Right cardiac atrium (tissue), 5 donors: ENCODE measurements at regions not wholly inside any gene's neighbourhood (a gene's known extent, or its start where the extent isn't known, plus 50 kb on each side); places are given as distances from the start of the nearest gene placed in this dataset.

Experiments
- ATAC-seq, 2 donors: fragments of 200-7000 bp; cut with Tn5 transposase; one replicate each; pipeline versions ENCODE4 v1.8.0 to v1.9.1; 2020; ENCODE audit warnings: moderate library complexity in 2 of 2, mild to moderate bottlenecking in 1 of 2
- DNase-seq, 3 donors: peaks; one replicate each; pipeline ENCODE4 v3.0.0-alpha.2; 2020
- H3K27ac ChIP-seq: one replicate; pipeline ENCODE4 v1.5.1; 2013; ENCODE audit warnings: mild to moderate bottlenecking, low read length, control low read depth, moderate library complexity
- H3K27me3 ChIP-seq: one replicate; pipeline ENCODE4 v1.6.1; 2013; ENCODE audit not compliant: control insufficient read depth, insufficient read depth
- H3K4me1 ChIP-seq: one replicate; pipeline ENCODE4 v1.6.1; 2013; ENCODE audit warnings: low read length; ENCODE audit not compliant: control insufficient read depth, insufficient read depth
- H3K4me3 ChIP-seq: one replicate; pipeline ENCODE4 v1.5.1; 2013; ENCODE audit warnings: low read length, control low read depth
- H3K9me3 ChIP-seq: one replicate; pipeline ENCODE4 v1.6.1; 2013; ENCODE audit warnings: low read length; ENCODE audit not compliant: control insufficient read depth
- WGBS: extraction: QIAGEN DNeasy Blood & Tissue Kit; methylation state at CpG from one replicate; pipeline ENCODE4 v1.1.7; 2013; 5-methylcytosine and 5-hydroxymethylcytosine counted together
- intact Hi-C, 4 donors: fragments of 100-400 bp; cut with DNase I; formaldehyde crosslinking; loops; one replicate each; pipeline versions ENCODE4 v1.11.0 to v1.14.0; 2022 to 2023
- donor health status: healthy with polysubstance abuse.
- donor health status: DM: no; HTN: yes; CAD: no.
- donor health status: DM: no; HTN: no; CAD: no.
- donor health status: DM: no; HTN: yes; CAD: no; lungs with severe emphysema.
- donor health status: DM: yes; HTN: yes; CAD: no.

DNA sequence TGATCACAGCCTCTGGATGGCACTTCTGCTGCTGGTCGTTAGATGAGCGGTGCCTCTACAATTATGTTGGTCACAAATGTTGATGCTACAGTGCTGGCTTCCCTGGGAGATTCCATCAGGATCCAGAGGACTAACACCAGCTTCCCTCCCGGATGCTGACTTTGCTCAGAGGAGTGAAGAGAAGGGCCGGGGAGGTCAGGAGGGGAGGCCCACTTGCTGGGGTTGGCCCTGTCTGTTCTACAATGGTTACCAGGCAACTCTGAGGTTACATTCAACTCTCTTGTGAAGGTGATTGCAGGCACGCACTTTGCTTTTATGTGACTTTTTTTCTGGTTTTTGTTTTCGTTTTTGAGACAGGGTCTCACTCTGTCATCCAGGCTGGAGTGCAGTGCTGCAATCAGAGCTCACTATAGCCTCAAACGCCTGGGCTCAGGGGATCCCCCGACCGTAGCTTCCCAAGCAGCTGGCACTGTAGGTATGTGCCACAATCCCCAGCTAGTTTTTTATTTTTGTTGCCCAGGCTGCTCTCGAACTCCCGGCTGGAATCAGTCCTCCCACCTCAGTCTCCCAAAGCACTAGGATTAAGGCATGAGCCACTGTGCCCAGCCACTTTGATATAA is 112.5 kb downstream of the ADSS2 start:
- no peak for DNase-seq
- intact Hi-C loops = no loop called here
- 84% methylated on average over 11 of the region's 11 CpGs for WGBS

DNA sequence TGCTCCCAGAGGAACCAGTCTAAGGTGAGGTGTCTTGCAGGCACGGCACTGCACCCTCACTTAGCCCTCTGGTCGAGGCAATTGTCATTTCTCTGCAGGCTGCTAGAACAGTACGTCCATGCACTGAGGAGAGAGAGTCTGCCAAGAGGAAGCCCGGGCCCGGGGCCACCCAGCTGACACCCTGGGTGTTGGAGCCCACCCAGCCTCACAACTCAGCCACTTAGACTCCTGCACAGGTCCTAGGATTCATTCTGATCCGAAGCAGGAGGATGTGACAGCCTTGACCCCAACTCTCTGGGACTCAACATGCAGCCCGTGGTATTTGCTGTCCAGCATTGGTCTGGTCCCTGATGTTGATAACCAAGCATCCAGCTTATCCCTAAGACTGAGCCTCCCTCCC is 111.9 kb downstream of the ADSS2 start:
- ATAC-seq (no peak), DNase-seq (no peak)
- Histone ChIP-seq H3K9me3 (no peaks in the 10 kb centered on the region), H3K4me1 (no peaks in the 10 kb centered on the region), H3K27me3 (no peaks in the 10 kb centered on the region), H3K4me3 (no peak overlapping the region), H3K27ac (no peak overlapping the region)
- 74% methylated on average over 7 of the region's 7 CpGs for WGBS
- intact Hi-C loops = no loop called here

More for the DNA sequence above, 112.5 kb downstream of the ADSS2 start:
- Histone ChIP-seq H3K9me3 (no peaks in the 10 kb centered on the region), H3K4me3 (no peak overlapping the region), H3K27ac (no peak overlapping the region), H3K4me1 (no peaks in the 10 kb centered on the region), H3K27me3 (no peaks in the 10 kb centered on the region)
- ATAC-seq = no peak

GRCh38 chr1:244340396-244340795 is 111.3 kb downstream of the ADSS2 start:
- H3K27ac ChIP-seq = no peak overlapping the region
- H3K4me3 ChIP-seq = no peak overlapping the region
- no peaks in the 10 kb centered on the region for H3K9me3 ChIP-seq
- no peaks in the 10 kb centered on the region for H3K27me3 ChIP-seq
- DNase-seq (no peak), ATAC-seq (no peak)
- 75% methylated on average over 14 of the region's 14 CpGs for WGBS
- intact Hi-C loops = no loop called here
- H3K4me1 ChIP-seq = no peaks in the 10 kb centered on the region

DNA sequence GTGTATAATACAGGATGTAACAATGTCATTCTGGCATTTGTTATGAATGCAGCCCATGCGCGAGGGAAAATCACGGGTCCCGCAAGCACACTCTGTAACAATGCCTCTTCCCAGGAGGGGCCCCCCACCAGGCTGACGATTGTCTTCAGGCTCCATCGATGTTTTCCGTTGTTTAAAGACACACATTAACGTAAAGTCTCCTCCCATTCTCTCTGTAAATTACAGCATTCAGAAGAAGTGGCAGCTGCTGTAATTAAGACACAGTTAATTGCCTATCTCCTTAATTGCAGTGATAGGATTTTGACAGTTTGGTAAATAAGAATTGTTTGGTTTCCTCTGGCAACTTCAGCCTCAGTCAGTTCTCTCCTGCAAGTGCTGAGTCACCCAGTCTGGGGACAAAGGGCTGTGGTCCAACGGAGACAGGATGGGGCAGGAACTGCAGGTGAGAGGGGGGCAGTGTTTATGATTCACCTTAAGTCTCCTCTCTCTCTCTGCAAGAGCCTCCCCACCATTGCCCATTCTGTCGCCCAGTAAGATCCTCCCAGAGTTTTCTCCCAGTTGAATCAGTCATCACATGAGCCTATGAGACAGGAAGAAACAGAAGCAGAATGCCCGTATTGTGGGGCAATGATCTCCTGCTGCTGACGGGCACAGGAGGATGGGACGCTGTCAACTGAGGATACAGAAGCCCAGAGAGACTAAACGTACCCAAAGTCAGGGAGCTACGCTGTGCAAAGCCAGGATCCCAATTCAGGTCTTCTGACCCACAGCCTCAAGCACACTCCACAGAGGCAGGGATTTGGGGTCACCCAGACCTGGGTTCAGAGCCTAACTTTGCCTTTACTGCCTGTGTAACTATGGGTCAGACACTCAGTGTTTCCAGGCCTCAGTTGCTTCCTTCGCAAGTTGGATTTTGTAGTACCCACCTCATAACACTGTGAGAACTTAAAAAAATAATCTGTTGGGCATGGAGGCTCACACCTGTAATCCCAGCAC is 110.0 kb downstream of the ADSS2 start:
- no peak for DNase-seq
- Histone ChIP-seq H3K9me3 (no peaks in the 10 kb centered on the region), H3K4me3 (no peak overlapping the region), H3K4me1 (no peaks in the 10 kb centered on the region), H3K27me3 (no peaks in the 10 kb centered on the region), H3K27ac (no peak overlapping the region)
- no peak for ATAC-seq
- intact Hi-C loops = no loop called here
- 55% methylated on average over 16 of the region's 16 CpGs for whole genome bisulfite sequencing

DNA sequence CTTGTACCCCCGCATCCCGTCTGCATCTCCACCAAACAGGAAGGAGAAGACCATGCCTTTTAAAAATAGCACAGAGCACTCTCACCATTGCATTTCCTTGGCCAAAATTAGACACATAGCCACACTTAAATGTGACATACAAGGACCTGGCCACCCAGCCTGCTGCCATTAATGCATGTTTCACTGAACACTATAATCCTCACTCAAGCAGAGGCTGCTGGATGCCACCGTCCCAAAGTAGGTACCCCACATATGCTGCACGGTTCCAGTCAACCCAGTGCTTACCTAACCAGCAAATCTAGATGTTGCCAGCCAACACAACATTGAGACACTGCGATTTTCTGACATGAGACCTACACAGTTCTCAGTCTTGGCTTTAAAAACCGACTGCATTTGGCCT is 107.7 kb downstream of the ADSS2 start:
- intact Hi-C loops = no loop called here
- Histone ChIP-seq H3K4me3 (no peak overlapping the region), H3K27me3 (no peaks in the 10 kb centered on the region), H3K4me1 (no peaks in the 10 kb centered on the region), H3K9me3 (no peaks in the 10 kb centered on the region), H3K27ac (no peak overlapping the region)
- no peak for DNase-seq
- ATAC-seq = no peak
- WGBS = 81% methylated on average over 6 of the region's 6 CpGs

DNA sequence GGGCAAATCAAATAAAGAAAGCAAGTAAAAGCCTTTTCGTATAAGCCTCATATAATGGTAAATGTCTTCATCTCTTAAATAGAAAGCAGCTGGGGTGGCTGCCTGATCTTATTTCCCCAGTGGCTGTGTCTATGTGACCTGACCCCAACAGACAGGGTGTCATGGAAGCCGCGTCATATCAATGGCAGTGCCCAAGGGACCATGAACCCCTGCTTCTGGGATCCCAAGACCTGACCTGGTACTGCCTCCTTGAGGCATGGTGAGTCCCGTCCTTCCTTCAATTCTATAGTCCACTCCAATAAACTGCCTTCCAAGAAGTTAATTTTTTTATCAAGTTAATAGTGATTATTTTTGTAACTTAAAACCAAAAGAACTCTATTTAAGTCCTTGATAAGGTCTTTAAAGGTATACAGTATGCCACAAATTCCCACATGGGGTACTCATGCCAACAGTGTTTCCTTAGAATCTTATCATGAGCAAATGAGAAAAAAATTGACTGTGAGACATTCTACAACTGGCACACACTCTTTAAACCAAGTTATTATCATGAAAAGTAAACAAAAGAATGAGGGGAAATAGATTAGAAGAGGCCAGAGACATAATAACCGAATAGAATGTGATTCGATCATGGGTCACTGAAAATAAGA is 104.6 kb downstream of the ADSS2 start:
- Histone ChIP-seq H3K4me1 (no peaks in the 10 kb centered on the region), H3K27me3 (no peaks in the 10 kb centered on the region), H3K27ac (no peak overlapping the region), H3K9me3 (no peaks in the 10 kb centered on the region), H3K4me3 (no peak overlapping the region)
- WGBS = 65% methylated on average over 6 of the region's 6 CpGs
- DNase-seq (no peak), ATAC-seq (no peak)
- intact Hi-C loops = no loop called here

DNA sequence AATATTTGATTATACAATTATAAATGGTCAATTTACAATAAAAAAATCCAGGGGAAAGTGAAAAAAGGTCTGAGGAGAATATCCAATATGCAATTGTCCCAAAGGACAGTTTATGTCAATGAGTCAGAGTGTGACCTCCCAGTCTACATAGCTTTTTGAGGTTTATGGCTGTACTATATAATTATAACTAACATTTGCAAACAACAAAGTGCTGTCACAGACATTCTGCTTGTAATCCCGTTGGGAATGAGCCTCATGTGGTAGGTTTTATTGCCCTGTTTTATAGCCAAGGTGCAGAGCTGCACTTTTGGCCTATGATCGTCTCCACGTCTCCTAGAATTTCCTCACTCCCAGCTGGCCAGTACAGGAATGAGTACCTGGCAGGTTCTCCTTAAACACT is 103.8 kb downstream of the ADSS2 start:
- intact Hi-C loops = no loop called here
- H3K9me3 ChIP-seq = no peaks in the 10 kb centered on the region
- no peak overlapping the region for H3K27ac ChIP-seq
- 75% methylated on average over 3 of the region's 3 CpGs for WGBS
- ATAC-seq = no peak
- H3K4me1 ChIP-seq = no peaks in the 10 kb centered on the region
- H3K27me3 ChIP-seq = no peaks in the 10 kb centered on the region
- DNase-seq = no peak
- H3K4me3 ChIP-seq = no peak overlapping the region

DNA sequence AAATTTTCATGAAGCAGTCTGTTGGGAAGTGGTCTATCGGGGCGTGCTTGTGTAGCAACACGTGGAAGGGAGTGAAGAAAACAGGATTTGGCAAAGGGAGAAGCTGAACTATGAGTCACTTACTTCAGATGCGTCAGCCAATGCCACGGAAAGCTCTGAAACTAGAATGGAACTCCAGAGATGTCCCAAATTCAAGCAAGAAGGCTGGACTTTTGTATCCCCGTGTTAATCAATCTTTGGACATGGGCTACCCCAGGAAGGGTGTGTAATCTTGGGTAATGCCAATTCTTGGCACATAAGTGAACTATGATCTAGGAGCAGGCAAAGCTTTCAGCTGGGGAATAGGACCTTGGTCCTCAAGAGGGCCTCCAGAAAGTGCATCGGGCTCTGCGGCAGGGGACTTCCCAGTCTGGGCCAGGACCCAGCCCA is 102.6 kb downstream of the ADSS2 start:
- 48% methylated on average over 8 of the region's 8 CpGs for WGBS
- peak in 2 of 3 donors; percentile 33 to 58 for DNase-seq

GRCh38 chr1:244349581-244350001 is 102.1 kb downstream of the ADSS2 start:
- DNase-seq (no peak), ATAC-seq (no peak)
- Histone ChIP-seq H3K27ac (no peak overlapping the region), H3K4me3 (no peak overlapping the region), H3K9me3 (no peaks in the 10 kb centered on the region), H3K27me3 (no peaks in the 10 kb centered on the region), H3K4me1 (peaks cover 1% of the 10 kb centered on the region)
- intact Hi-C loops = no loop called here
- 23% methylated on average over 8 of the region's 8 CpGs for WGBS

More for the DNA sequence above, 102.6 kb downstream of the ADSS2 start:
- Histone ChIP-seq H3K4me3 (no peak overlapping the region), H3K4me1 (peaks cover 1% of the 10 kb centered on the region), H3K27ac (no peak overlapping the region), H3K27me3 (no peaks in the 10 kb centered on the region), H3K9me3 (no peaks in the 10 kb centered on the region)
- peak; percentile 77 to 79 for ATAC-seq
- intact Hi-C loops = no loop called here

DNA sequence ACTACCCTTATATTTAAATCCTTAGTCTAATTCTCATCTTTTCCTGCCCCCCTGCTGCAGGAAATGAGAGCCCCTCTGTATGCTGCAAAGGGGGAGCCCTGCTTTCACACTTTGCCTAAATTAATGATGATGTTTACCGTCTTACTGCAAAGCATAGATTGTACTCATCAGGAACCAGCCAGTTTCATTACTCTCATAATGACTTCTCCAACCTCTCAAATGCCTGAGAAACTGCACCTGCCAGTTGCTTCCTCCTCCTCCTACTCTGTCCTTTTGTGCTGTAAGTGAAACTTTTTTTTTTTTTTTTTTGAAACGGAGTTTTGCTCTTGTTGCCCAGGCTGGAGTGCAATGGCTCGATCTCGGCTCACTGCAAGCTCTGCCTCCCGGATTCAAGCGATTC is 101.7 kb downstream of the ADSS2 start:
- 65% methylated on average over 6 of the region's 6 CpGs for WGBS
- H3K4me3 ChIP-seq = no peak overlapping the region
- no peak for ATAC-seq
- no peaks in the 10 kb centered on the region for H3K9me3 ChIP-seq
- DNase-seq = no peak
- no peaks in the 10 kb centered on the region for H3K27me3 ChIP-seq
- H3K27ac ChIP-seq = no peak overlapping the region
- peaks cover 1% of the 10 kb centered on the region for H3K4me1 ChIP-seq
- intact Hi-C loops = no loop called here
